KBM-7 (cell line): ENCODE measurements at regions not wholly inside any gene's neighbourhood (a gene's known extent, or its start where the extent isn't known, plus 50 kb on each side); places are given as distances from the start of the nearest gene placed in this dataset.

Source experiments
- DNase-seq: peaks from one replicate; pipeline ENCODE4 v3.0.0-alpha.2; 2015
- in situ Hi-C: fragments of 300-500 bp; cut with MboI; formaldehyde crosslinking; loops from 2 replicates; pipeline ENCODE4 v1.14.3; 2020; ENCODE audit warnings: low sequenced_read_pairs, low pct_unique_long_range_greater_than_20kb, mixed read lengths

GRCh38 chr2:145854039-145854755 is 1334.3 kb upstream of the ZEB2 start:
- in situ Hi-C loops: no loop called here

DNA sequence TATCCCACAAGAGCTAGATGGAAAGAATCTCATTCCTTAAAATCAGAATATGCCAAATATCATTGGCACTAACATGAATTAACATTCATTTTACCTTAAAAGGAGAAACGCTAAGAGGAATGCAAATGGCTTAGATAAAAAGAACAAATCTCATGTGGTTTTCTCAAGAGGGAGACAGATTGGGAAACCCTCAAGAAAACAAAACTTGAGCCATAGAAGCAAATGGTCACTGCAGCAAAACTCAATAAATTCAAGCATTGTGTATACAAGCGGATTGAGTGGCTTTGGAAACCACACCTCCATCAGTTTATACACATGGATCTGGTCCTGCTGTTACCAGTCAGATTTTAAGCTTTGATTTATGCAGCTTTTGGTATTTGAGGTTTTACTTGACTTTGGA is 1331.8 kb upstream of the ZEB2 start:
- in situ Hi-C loops: no loop called here
- DNase-seq: no peak

More at GRCh38 chr2:145854039-145854755, 1334.3 kb upstream of the ZEB2 start:
- DNase-seq: no peak

DNA sequence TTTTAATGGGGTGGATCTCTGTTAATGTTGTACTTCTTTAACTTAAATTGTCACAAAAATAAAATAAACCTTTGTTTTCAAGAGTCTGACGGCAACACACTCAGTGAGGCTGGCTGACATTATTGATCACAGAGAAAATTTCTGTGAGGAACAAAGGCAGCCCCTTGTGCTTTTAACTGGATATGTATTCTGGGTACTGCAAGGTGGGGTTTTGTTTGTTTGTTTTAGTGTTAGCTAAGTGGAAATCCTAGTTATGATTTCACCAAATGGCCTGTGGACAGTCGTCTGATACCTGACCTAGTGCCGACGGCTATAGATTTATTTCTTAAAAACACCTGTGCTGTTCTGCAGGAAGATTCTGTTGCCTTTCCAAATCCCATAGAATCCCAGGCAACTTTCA is 1329.5 kb upstream of the ZEB2 start:
- in situ Hi-C loops: no loop called here
- no peak for DNase-seq

DNA sequence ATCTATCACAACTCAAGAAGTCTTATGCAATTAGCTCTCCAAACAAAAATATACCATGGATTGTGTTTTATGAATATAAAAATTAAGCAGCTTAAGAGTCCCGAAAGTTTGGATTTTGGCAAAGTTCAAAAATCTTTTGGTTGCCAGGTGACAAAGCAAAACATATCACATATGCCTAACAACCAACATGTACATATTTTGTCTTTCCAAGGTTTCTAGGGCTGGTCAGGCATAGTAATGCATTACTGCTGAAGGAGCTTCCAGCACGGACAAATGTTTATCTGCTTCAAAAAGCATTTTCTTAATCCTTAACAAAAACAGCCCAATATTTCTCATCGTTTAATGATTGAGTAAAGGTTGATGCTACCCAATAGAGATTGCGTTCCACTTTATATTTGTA is 1327.1 kb upstream of the ZEB2 start:
- in situ Hi-C loops: no loop called here
- DNase-seq: no peak

GRCh38 chr2:145845923-145846322 is 1326.0 kb upstream of the ZEB2 start:
- in situ Hi-C loops: no loop called here
- no peak for DNase-seq

GRCh38 chr2:145845207-145845894 is 1325.4 kb upstream of the ZEB2 start:
- in situ Hi-C loops: no loop called here
- DNase-seq: no peak

GRCh38 chr2:145841973-145842372 is 1322.1 kb upstream of the ZEB2 start:
- DNase-seq: no peak
- in situ Hi-C loops: no loop called here

GRCh38 chr2:145836986-145837385 is 1317.1 kb upstream of the ZEB2 start:
- in situ Hi-C loops: no loop called here

DNA sequence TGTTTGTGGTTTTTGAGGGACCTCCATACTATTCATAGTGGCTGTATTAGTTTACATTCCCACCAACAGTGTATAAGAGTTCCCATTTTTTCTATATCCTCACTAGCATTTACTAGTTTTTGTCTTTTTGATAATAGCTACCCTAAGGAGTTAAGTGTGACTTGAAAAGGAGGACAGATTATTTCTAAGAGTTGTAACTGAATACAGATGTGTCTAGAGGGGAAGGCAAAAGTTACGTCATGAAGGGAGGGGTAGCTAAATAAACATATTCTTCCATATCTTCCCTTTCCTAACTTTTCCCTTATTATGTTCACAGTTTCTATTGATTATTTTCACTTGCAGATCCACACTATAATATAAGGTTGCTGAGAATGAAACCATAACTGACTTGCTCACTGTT is 1315.7 kb upstream of the ZEB2 start:
- in situ Hi-C loops: no loop called here

More at GRCh38 chr2:145836986-145837385, 1317.1 kb upstream of the ZEB2 start:
- no peak for DNase-seq

DNA sequence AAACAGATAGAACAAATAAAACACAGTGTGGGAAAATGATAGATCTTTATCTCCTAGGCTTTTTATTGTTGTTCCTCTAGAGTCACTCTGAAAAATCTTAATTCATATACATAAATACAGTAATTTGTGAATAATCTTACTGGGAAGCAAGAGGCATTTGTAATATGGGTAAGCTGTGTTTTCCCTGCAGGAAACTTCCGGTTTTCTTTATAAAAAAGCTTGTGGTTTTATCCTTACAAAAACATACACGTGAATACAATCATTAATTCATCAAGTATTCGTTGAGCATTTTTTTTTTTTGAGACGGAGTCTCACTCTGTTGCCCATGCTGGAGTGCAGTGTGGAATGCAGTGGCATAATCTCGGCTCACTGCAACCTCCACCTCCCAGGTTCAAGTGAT is 1312.8 kb upstream of the ZEB2 start:
- no peak for DNase-seq
- in situ Hi-C loops: no loop called here

More for the DNA sequence above, 1315.7 kb upstream of the ZEB2 start:
- no peak for DNase-seq

DNA sequence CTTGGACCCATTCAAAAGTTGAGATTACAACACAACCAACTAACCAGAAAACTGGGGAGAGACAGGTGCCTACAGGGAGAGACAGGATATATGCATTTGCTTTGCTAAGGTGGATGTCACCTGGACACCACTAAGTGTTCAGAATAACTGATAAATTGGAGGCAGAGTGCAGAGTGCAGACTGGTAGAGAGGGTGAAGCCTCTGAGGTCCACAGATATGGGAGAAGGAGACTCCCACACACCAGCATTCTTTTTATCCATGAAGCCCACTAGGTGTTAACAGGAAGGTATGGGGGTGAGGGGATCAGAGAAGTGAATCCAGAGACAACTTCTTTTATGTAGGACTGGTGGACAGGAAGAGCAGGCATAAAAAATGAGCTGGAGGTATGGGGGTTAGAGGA is 1310.0 kb upstream of the ZEB2 start:
- in situ Hi-C loops: no loop called here
- DNase-seq: no peak

GRCh38 chr2:145827235-145827634 is 1307.3 kb upstream of the ZEB2 start:
- in situ Hi-C loops: no loop called here
- DNase-seq: no peak

GRCh38 chr2:145824384-145824783 is 1304.5 kb upstream of the ZEB2 start:
- in situ Hi-C loops: no loop called here
- DNase-seq: no peak

- no peak for DNase-seq
- in situ Hi-C loops: no loop called here
Observed at GRCh38 chr2:145822892-145823534, 1303.1 kb upstream of the ZEB2 start.

- no peak for DNase-seq
- in situ Hi-C loops: no loop called here
Observed at GRCh38 chr2:145820651-145821050, 1300.7 kb upstream of the ZEB2 start.

GRCh38 chr2:145818890-145819504 is 1299.1 kb upstream of the ZEB2 start:
- no peak for DNase-seq
- in situ Hi-C loops: no loop called here

- in situ Hi-C loops: no loop called here
- DNase-seq: no peak
Observed at GRCh38 chr2:145815933-145816332, 1296.0 kb upstream of the ZEB2 start.

GRCh38 chr2:145813481-145813880 is 1293.6 kb upstream of the ZEB2 start:
- in situ Hi-C loops: no loop called here
- no peak for DNase-seq

- DNase-seq: no peak
- in situ Hi-C loops: no loop called here
Observed at GRCh38 chr2:145812165-145812554, 1292.2 kb upstream of the ZEB2 start.
